NB4 (cell line): ENCODE measurements at regions not wholly inside any gene's neighbourhood (a gene's known extent, or its start where the extent isn't known, plus 50 kb on each side); places are given as distances from the start of the nearest gene placed in this dataset.

Source experiments
- CTCF ChIP-seq: IDR thresholded peaks from one replicate; pipeline ENCODE4 v1.5.1; 2012; ENCODE audit warnings: low read depth, low read length
- MAX ChIP-seq: IDR thresholded peaks from 2 replicates; pipeline ENCODE4 v1.6.1; 2011; ENCODE audit warnings: low read depth, low read length
- MYC ChIP-seq: IDR thresholded peaks from 2 replicates; pipeline ENCODE4 v1.6.1; 2011; ENCODE audit warnings: low read depth, low read length
- POLR2A ChIP-seq: IDR thresholded peaks from 2 replicates; pipeline ENCODE4 v1.6.1; 2011; ENCODE audit warnings: mild to moderate bottlenecking; ENCODE audit not compliant: insufficient read length; ENCODE audit errors: extremely low read depth

GRCh38 chr12:86774841-86775388 is 518.7 kb upstream of the MGAT4C start:
- no peak for TF ChIP-seq POLR2A
- no peak for TF ChIP-seq MAX
- TF ChIP-seq CTCF: no peak
- TF ChIP-seq MYC: no peak
